T-helper 17 cell (primary cell): ENCODE measurements at regions not wholly inside any gene's neighbourhood (a gene's known extent, or its start where the extent isn't known, plus 50 kb on each side); places are given as distances from the start of the nearest gene placed in this dataset.
A peak's percentile ranks its signal among the peaks of the same experiment; 100 is the strongest.
"Not testable (repeated sequence)": the region's sequence is repeated elsewhere in the genome, so short reads cannot be mapped to it uniquely, and the experiment has no call there.

Experiments
- ATAC-seq: fragments of 150-1000 bp; cut with Tn5 transposase; 2 replicates; pipeline ENCODE4 v1.10.0; 2021; ENCODE audit warnings: mild to moderate bottlenecking, moderate library complexity
- DNase-seq, 3 donors: peaks; one replicate each; pipeline versions ENCODE4 v3.0.0 to v3.0.0-alpha.2; 2020 to 2021
- H3K9me3 ChIP-seq: one replicate; pipeline ENCODE4 v1.7.0; 2013; ENCODE audit warnings: low read length, mild to moderate bottlenecking; ENCODE audit not compliant: control insufficient read depth, poor library complexity, severe bottlenecking
- H3K27ac Mint-ChIP-seq: one replicate; pipeline ENCODE4 v1.8.0; 2022; ENCODE audit warnings: mild to moderate bottlenecking, moderate library complexity, mixed read lengths
- H3K27me3 Mint-ChIP-seq: one replicate; pipeline ENCODE4 v1.8.0; 2022; ENCODE audit warnings: mixed read lengths
- H3K36me3 Mint-ChIP-seq: one replicate; pipeline ENCODE4 v1.8.0; 2022; ENCODE audit warnings: low read depth, mixed read lengths
- H3K4me1 Mint-ChIP-seq: one replicate; pipeline ENCODE4 v1.8.0; 2022; ENCODE audit warnings: mild to moderate bottlenecking, mixed read lengths
- H3K4me3 Mint-ChIP-seq: one replicate; pipeline ENCODE4 v1.8.0; 2022; ENCODE audit warnings: mild to moderate bottlenecking, moderate library complexity, mixed read lengths

DNA sequence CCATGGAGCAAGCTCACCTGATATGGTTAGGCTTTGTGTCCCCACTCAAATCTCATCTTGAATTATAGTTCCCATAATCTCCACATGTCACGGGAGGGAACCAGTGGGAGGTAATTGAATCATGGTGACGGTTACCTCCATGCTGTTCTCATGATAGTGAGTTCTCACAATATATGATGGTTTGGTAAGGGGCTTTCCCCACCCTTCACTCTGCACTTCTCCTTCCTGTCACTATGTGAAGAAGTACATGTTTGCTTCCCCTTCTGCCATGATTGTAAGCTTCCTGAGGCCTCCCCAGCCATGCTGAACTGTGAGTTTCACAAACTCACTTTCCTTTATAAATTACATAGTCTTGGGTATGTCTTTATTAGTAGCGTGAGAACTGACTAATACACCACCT is 435.7 kb upstream of the ID2 start:
- no peaks in the 10 kb centered on the region for H3K4me1 Mint-ChIP-seq
- no peak for ATAC-seq
- H3K4me3 Mint-ChIP-seq: no peak overlapping the region
- DNase-seq: no peak
- no peaks in the 10 kb centered on the region for H3K9me3 ChIP-seq
- H3K27me3 Mint-ChIP-seq: no peaks in the 10 kb centered on the region
- no peak overlapping the region for H3K27ac Mint-ChIP-seq
- H3K36me3 Mint-ChIP-seq: peaks cover 2% of the 10 kb centered on the region

DNA sequence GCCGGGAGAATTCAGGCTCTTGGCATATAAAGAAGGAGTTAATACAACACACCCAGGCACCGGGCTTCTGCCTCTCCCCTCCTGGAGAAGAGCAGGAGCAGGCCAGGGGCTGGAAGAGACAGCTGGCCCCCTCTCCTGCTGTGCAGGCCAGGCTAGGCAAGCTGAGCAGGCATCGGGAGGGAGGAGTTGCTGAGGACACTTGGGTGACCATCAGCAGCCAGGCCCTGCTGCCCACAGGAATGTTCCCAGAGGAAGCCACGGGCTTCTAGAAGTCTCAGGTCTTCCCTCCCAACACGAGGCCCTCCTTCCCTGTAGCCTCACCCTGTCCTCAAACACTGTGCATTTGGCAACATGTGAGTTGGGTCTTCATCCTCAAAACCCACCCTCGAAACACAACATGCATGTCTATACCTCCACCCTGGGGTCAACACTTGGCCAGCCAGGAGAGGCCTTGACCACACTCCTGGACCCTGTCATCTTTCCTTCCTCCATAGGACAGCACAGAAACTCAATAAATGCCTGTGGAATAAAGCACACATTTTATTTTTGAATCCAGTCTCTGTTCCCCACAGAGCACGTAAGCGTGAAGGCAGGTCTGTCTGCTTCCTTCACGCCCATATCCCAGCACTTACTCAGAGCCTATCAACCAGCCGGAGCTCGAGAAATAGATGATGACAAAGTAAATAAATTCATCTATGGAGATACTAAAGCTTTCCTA is 433.8 kb upstream of the ID2 start:
- H3K27me3 Mint-ChIP-seq: no peaks in the 10 kb centered on the region
- H3K36me3 Mint-ChIP-seq: peaks cover 2% of the 10 kb centered on the region

DNA sequence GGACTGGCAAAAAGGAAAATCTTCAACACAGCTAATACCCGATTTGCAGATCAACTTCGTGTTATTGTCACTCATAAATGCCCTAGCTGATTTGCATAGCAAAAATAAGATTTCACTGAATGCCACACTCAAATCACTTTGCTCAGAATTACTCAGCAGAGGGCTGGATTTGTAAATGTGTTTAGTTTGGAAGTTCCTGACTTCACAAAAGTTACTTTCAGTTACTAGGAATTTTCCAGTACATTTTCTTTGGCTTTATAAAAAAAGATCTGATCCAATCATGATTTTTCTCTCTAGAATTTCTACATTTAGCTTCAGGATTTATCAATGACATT is 433.3 kb upstream of the ID2 start:
- no peaks in the 10 kb centered on the region for H3K27me3 Mint-ChIP-seq
- no peak overlapping the region for H3K27ac Mint-ChIP-seq
- H3K9me3 ChIP-seq: no peaks in the 10 kb centered on the region
- no peak overlapping the region for H3K4me3 Mint-ChIP-seq
- ATAC-seq: no peak
- no peaks in the 10 kb centered on the region for H3K4me1 Mint-ChIP-seq
- peaks cover 2% of the 10 kb centered on the region for H3K36me3 Mint-ChIP-seq
- DNase-seq: no peak

More for the DNA sequence above, 433.8 kb upstream of the ID2 start:
- DNase-seq (no peak), ATAC-seq (no peak)
- H3K9me3 ChIP-seq: no peaks in the 10 kb centered on the region
- Mint-ChIP-seq H3K27ac (no peak overlapping the region), H3K4me1 (no peaks in the 10 kb centered on the region), H3K4me3 (no peak overlapping the region)

DNA sequence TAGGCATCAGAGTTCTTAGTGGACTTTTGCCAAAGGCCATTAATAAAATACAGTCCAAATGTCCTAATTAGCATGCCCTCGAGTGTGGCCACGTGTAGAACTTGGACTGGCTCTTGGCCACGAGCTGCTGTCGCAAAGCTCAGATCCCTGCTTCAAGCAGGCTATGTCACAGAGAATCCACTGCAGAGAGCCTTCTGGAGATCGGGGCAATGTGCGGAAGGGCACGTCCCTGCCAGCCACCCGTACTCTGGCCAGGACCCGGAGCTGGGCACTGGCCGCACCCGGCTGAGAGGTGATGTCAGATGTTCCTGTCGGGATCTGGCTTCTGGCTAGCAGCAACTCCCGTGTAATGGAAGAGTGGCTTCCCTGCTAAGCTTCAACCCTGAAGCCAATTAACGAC is 432.7 kb upstream of the ID2 start:
- H3K4me3 Mint-ChIP-seq: no peak overlapping the region
- peaks cover 4% of the 10 kb centered on the region for H3K36me3 Mint-ChIP-seq
- no peak for DNase-seq
- no peak overlapping the region for H3K27ac Mint-ChIP-seq
- no peaks in the 10 kb centered on the region for H3K9me3 ChIP-seq
- no peaks in the 10 kb centered on the region for H3K27me3 Mint-ChIP-seq
- peaks cover under 1% of the 10 kb centered on the region for H3K4me1 Mint-ChIP-seq
- ATAC-seq: no peak

DNA sequence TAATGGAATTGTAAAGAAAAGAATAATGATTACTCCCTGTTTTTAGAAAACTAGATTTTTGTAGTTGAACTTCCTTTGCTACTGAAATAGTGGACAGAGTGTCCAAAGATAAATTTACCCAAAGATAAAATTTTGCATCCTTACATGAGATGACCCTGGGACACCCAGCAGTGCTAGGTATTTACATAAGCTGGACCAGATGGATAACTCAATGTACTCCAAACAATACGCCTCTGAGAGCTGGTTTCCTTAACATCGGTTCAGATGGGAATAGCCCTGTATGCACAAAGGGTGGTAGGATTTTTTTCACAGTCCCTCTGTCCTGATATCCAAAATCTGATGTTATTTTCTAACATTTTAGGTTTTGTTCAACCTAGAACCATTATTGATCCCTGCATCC is 432.1 kb upstream of the ID2 start:
- peaks cover 4% of the 10 kb centered on the region for H3K36me3 Mint-ChIP-seq
- ATAC-seq: no peak
- H3K27me3 Mint-ChIP-seq: no peaks in the 10 kb centered on the region
- no peak overlapping the region for H3K4me3 Mint-ChIP-seq
- no peak for DNase-seq
- peaks cover 4% of the 10 kb centered on the region for H3K4me1 Mint-ChIP-seq
- H3K9me3 ChIP-seq: no peaks in the 10 kb centered on the region
- no peak overlapping the region for H3K27ac Mint-ChIP-seq

DNA sequence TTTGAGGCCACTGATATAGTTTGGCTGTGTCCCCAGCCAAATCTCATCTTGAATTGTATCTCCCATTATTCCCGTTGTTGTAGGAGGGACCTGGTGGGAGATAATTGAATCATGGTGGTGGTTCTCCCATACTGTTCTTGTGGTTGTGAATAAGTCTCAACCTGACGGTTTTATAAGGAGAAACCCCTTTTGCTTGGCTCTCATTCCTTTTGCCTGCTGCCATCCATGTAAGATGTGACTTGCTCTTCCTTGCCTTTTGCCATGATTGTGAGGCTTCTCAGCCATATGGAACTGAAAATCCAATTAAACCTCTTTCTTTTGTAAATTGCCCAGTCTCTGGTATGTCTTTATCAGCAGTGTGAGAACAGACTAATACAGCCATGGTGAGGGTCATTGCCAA is 431.6 kb upstream of the ID2 start:
- H3K27ac Mint-ChIP-seq, DNase-seq, H3K9me3 ChIP-seq, H3K4me1 Mint-ChIP-seq, H3K27me3 Mint-ChIP-seq, H3K36me3 Mint-ChIP-seq, ATAC-seq, H3K4me3 Mint-ChIP-seq: not testable (repeated sequence)

DNA sequence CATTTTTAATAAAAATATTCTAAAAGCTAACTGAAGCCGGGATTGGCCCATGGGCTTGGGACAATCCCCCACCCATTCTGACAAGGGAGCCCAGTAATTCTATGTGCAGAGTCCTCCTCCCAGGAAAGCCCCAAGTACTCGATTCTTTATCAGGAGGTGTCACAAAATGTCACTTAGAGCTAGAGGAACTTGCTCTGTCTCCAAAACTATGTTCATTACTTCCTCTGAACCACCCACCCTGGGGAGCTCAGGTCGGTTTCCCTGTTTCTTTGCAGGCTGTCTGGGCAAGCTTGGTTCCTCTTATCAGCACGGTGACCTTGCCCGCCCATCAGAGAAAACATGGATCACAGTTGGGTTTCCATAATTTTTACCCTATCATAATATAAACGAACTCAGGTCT is 430.6 kb upstream of the ID2 start:
- DNase-seq (no peak), ATAC-seq (no peak)
- H3K27ac Mint-ChIP-seq: no peak overlapping the region

DNA sequence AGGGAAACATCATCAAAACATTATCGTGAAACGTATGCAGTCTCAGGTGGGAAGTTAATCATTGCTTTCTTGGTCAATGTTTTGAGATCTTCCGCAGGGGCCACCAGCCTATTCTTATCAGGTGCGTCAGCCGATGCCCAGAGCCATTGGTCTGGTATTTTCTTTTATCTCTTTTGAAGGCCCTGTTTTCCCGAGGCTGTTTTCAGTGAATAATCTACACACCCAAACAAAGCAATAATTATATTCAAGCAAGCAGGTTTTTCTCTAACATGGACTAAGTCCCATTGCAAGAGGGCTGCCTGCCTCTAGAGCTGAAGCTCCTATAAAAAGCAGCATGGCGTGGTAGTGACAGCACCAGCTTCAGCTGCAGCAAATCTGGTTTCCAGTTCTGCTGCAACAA is 430.0 kb upstream of the ID2 start:
- H3K27ac Mint-ChIP-seq: no peak overlapping the region
- H3K9me3 ChIP-seq: no peaks in the 10 kb centered on the region
- H3K4me3 Mint-ChIP-seq: no peak overlapping the region
- ATAC-seq (no peak), DNase-seq (no peak)
- no peaks in the 10 kb centered on the region for H3K27me3 Mint-ChIP-seq
- H3K4me1 Mint-ChIP-seq: peaks cover 8% of the 10 kb centered on the region
- H3K36me3 Mint-ChIP-seq: peaks cover 4% of the 10 kb centered on the region

More for the DNA sequence above, 430.6 kb upstream of the ID2 start:
- Mint-ChIP-seq H3K4me3 (no peak overlapping the region), H3K27me3 (no peaks in the 10 kb centered on the region), H3K36me3 (peaks cover 4% of the 10 kb centered on the region), H3K4me1 (peaks cover 6% of the 10 kb centered on the region)
- no peaks in the 10 kb centered on the region for H3K9me3 ChIP-seq

DNA sequence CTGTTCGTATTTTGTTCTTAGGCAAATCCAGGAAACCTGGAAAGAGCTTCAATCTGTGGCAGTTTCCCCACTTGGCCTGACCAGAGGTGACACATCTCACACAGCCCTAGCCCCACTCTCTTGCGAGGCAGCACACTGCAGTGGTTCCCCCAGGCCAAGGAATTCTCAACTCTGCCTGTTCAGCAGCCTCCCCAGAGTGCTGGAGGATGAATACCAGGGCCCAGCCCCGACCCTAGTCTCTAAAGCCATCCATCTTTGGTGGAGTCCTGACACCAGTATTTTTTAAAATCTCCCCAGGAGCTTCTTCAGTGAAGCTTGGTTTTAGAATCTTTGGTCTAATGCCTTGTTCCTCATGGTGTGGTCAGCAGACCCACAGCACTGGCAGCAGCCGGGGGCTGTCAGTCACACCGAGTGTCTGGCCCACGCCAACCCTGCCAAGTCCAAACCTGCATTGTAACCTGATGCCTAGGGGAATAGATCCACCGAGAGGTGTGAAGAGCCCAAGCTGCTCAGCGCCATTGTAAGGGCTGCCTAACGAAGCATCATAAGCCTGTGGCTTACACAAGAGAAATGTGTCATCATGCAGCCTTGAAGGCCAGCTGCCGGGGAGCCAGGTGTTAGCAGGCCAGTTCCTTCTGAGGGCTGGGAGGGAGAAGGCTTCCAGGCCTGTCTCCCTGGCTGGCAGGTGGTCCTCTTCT is 428.7 kb upstream of the ID2 start:
- H3K27ac Mint-ChIP-seq: no peak overlapping the region

DNA sequence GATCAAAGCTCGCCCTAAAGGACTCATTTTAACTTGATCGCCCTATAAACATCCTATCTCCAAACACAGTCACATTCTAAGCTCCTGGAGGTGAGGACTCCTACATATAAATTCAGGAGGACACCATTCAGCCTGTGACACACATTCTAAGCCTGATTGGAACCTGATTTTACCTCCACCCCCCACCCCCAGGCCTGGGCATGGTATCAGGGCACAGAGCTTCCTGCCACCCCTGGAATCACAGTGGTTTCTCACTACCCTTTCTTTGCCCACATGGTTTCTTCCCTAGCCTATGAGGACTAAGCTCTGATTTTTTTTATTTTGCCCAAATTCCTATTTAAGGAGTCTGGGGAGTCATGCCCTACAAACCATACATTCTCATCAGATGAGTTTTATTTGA is 428.1 kb upstream of the ID2 start:
- Mint-ChIP-seq H3K27me3 (no peaks in the 10 kb centered on the region), H3K27ac (no peak overlapping the region), H3K4me1 (peaks cover 8% of the 10 kb centered on the region), H3K36me3 (peaks cover 4% of the 10 kb centered on the region), H3K4me3 (no peak overlapping the region)
- H3K9me3 ChIP-seq: no peaks in the 10 kb centered on the region
- ATAC-seq (no peak), DNase-seq (no peak)

More for the DNA sequence above, 428.7 kb upstream of the ID2 start:
- no peak for DNase-seq
- H3K9me3 ChIP-seq: no peaks in the 10 kb centered on the region
- Mint-ChIP-seq H3K36me3 (peaks cover 4% of the 10 kb centered on the region), H3K27me3 (no peaks in the 10 kb centered on the region), H3K4me1 (peaks cover 8% of the 10 kb centered on the region), H3K4me3 (no peak overlapping the region)
- ATAC-seq: no peak

DNA sequence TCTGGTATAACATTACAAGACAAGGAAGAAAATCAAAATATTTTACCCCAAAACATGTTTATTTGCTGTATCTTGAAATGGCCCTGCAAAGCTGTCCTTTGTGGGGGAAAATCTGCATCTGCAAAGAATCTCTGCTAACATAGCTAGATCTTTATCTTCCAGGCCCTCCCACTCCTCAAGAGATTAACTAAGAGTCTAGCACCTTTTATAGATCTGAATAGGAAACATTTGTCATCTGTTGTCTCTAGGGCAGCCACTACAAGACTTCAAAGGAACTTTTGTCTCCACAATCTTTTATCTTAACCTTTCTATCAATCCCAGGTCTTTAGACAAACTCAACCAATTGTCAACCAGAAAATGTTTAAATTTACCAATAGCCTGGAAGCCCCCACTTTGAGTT is 427.6 kb upstream of the ID2 start:
- not testable (repeated sequence) for H3K4me1 Mint-ChIP-seq, ATAC-seq, H3K9me3 ChIP-seq, DNase-seq, H3K36me3 Mint-ChIP-seq, H3K27me3 Mint-ChIP-seq, H3K27ac Mint-ChIP-seq
- H3K4me3 Mint-ChIP-seq: peak overlapping the region; percentile 34

DNA sequence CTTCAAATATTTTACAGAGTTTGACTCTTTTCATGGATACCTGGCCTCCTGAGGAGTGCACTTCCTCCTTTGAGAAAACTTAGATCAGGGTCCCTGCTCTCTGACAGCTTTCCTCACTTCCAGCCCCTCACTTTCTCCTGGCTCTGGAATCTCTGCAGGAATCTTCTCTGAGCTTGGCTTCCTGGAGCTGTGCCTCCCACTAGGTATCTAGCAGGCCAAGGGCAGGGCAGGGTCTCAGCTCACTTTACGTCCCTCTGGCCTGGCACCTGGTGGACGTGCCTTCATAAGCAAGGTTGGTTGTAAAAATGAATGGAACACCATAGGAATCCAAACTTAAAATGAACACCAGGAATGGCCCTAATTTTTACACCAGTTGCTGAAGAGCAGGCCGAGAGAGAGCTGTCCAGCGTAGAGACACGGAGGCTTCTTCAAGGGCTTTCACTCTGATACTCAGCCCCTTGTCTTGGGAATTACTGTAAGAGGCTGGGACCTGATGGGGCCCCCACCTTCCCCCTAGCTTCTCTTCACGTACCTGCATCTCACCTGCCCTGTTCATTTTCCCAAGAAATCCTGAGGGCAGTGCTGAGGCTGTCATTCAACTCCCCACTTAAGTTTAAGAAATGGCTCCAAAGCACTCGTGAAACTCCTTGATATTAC is 426.9 kb upstream of the ID2 start:
- Mint-ChIP-seq H3K27me3 (no peaks in the 10 kb centered on the region), H3K4me3 (no peak overlapping the region), H3K4me1 (peaks cover 8% of the 10 kb centered on the region), H3K36me3 (peaks cover 4% of the 10 kb centered on the region), H3K27ac (no peak overlapping the region)
- ATAC-seq (no peak), DNase-seq (no peak)
- no peaks in the 10 kb centered on the region for H3K9me3 ChIP-seq

DNA sequence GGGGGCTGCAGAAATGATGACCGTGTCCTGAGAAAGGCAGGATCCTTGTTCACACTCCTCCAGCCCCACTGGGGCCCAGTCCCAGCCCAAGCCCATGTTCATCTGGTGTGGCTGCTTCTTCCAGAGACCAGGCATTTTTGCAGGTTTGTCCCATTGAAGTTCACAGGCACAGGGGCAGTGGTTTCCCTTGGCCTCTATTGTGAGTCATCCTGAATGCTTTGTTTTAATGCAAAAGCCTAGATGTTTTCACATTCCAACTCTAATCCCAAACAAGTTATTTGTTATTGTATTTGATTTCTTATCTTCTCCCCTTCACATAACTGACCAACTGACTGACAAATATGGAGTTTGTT is 426.4 kb upstream of the ID2 start:
- ATAC-seq (no peak), DNase-seq (no peak)
- Mint-ChIP-seq H3K36me3 (peaks cover 3% of the 10 kb centered on the region), H3K4me1 (peaks cover 8% of the 10 kb centered on the region), H3K27me3 (no peaks in the 10 kb centered on the region), H3K4me3 (no peak overlapping the region), H3K27ac (no peak overlapping the region)
- no peaks in the 10 kb centered on the region for H3K9me3 ChIP-seq

DNA sequence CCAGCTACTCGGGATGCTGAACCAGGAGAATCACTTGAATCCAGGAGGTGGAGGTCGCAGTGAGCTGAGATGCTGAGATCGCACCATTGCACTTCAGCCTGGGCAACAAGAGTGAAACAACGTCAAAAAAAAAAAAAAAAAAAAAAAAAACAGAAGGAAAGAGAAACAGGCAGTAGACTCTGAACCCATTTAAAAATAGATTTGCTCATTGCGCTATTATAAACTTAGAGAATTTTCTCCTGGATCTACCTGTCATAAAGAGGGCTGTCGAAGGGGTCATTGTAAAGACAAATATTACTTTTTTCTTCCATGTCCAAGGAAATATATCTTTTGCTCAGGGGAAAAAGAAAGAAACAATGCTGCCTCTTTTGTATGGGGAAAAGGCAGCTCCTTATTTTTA is 425.0 kb upstream of the ID2 start:
- H3K27ac Mint-ChIP-seq: no peak overlapping the region
- ATAC-seq: no peak
- H3K4me1 Mint-ChIP-seq: peaks cover 8% of the 10 kb centered on the region
- no peak overlapping the region for H3K4me3 Mint-ChIP-seq
- H3K36me3 Mint-ChIP-seq: peaks cover 2% of the 10 kb centered on the region
- H3K9me3 ChIP-seq: no peaks in the 10 kb centered on the region
- no peak for DNase-seq
- no peaks in the 10 kb centered on the region for H3K27me3 Mint-ChIP-seq
